Stimulated activated CD4-positive, alpha-beta T cell treated with anti-CD3 and anti-CD28 coated beads, TNF-alpha, amount 100 ng/mL, for 48 hours (primary cell): ENCODE measurements at regions not wholly inside any gene's neighbourhood (a gene's known extent, or its start where the extent isn't known, plus 50 kb on each side); places are given as distances from the start of the nearest gene placed in this dataset.
"Not testable (repeated sequence)": the region's sequence is repeated elsewhere in the genome, so short reads cannot be mapped to it uniquely, and the experiment has no call there.

ENCODE experiments used
- DNase-seq, 3 donors: peaks; one replicate each; pipeline ENCODE4 v3.0.0-alpha.2; 2020; ENCODE audit warnings: low read depth in 3 of 3

DNA sequence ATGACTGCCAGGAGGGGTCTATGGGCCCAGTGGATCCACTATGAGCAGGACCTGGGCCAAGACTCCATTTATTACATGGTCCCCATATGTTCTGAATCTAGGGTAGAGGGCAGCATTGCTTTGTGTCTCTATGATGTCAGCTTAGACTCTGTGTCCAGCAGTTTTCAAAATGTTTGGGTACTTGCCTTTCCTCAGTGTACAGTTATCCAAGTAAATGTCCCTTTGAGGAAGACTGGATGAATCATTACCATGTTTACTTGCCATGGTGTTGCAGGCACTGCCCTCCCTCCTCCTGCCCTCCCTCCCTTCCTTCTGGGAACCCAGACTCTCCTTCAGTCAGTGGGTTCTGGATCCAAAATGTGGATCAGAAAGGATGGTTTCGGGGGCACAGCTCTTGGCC, 108.6 kb downstream of the NRN1 start:
- DNase-seq, result no peak

- DNase-seq, result no peak
Measured at GRCh38 chr6:5896476-5897200, 110.1 kb downstream of the NRN1 start.

- no peak for DNase-seq
Measured at GRCh38 chr6:5894357-5894756, 112.4 kb downstream of the NRN1 start.

GRCh38 chr6:5893295-5893694, 113.4 kb downstream of the NRN1 start:
- no peak for DNase-seq

GRCh38 chr6:5892669-5893068, 114.1 kb downstream of the NRN1 start:
- DNase-seq, result no peak

DNA sequence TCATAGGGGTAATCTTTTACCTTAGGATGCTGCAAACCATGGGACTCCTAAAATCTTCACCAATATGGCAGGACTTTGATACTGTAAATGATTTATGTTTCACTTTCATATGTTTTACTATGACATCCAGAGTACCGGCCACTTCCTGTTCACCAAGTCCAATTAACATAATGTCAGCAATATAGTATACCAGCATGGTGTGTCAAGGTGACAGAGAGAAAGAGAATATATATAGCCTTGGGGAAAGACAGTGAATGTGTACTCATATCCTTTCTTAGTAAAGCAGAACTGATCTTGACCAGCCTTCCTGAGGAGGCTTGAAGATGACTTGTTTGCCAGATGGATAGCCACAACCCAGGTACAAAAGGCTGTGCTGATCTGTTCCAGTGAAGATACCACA, 127.9 kb downstream of the NRN1 start:
- no peak for DNase-seq

- DNase-seq, result no peak
Measured at GRCh38 chr6:5876076-5876475, 130.6 kb downstream of the NRN1 start.

GRCh38 chr6:5873976-5874375, 132.7 kb downstream of the NRN1 start:
- not testable (repeated sequence) for DNase-seq

- DNase-seq, result no peak
Measured at GRCh38 chr6:5871296-5871695, 135.4 kb downstream of the NRN1 start.

DNA sequence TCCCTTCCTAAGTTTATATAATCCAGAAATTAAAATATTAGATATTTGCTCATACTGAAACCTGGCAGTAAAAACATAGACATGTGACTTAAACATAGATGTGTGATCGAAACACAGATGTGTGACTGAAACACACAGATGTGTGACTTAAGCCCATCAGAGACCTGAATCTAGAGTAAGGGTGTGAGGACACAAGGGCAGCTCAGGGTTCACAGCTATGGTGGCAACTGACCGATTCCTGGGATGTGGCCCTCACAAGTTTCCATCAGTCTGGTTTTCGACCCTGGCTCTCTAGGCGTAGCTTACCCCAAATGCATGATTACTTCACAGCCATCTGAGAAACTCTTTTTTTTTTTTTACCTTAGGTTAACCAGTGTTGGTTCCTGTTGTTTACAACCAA, 137.0 kb downstream of the NRN1 start:
- no peak for DNase-seq

- DNase-seq, result no peak
Measured at GRCh38 chr6:5869261-5869660, 137.5 kb downstream of the NRN1 start.

GRCh38 chr6:5866547-5867051, 140.1 kb downstream of the NRN1 start:
- DNase-seq, result no peak

- no peak for DNase-seq
Measured at GRCh38 chr6:5865506-5866031, 141.2 kb downstream of the NRN1 start.

DNA sequence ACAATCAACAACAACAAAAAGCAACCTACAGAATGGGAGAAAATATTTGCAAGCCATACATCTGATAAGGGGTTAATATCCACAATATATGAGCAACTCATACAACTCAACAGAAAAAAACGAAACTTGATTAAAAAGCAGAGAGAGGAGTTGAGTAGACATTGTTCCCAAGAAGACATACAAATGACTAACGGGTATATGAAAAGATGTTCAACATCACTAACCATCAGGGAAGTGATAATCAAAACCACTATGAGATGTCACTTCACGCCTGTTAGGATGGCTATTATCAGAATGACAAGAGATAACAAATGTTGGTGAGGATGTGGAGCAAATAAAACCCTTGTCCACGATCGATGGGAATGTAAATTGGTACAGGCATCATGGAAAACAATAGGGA, 145.9 kb downstream of the NRN1 start:
- DNase-seq, result no peak

DNA sequence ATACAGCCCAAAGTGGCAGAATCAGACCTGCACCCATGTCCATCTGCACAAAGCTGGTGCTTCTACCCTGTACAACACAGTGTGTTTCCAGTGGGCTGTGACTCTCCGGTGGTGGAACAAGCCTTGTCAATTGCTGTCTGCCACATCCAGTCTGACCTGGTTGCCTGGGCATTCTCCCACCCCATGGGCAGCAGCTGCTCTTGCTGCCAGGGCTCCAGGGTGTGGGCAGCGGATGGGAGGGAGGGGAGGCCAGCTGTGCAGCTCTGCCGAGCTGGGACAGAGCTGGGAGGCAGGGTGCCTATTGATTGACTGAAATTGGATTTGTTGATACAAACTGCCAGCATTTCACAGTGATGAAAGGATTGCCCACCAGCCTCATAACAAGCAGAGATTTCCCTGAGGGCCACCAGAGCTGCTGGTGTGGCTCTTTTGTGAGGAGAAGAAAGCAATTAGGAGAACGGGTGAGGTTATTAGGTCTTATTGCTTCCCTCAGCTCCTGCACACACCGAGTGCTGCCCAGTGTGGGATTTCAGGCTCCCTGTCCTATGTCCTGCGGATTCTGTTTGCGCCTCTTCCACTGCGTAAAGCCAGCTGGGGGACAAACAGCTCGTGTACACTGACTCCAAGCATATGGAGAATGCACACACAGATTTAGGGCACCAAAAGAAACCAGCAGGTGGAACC, 150.8 kb downstream of the NRN1 start:
- no peak for DNase-seq

DNA sequence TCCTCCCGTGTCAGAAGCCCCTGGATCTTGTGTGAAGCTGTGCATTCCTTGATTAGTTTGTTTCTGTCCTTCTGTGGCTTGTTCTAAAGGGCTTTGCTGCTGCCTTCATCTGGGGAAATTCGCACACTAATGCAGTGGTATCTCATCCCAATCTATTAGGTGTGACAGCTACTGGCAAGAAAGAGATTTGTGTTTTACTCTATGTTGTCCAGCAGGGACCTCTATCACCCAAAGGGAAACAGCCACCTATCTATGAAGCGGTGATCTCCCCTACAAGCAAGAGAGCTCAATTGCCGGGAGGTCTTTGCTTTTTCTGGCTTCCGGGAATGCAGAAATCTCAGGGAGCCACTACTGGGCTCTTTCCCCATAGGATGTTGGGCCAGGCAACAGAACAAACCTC, 151.8 kb downstream of the NRN1 start:
- no peak for DNase-seq

GRCh38 chr6:5851261-5851757, 155.4 kb downstream of the NRN1 start:
- DNase-seq, result peak; percentile 38 to 70 (median 39)

DNA sequence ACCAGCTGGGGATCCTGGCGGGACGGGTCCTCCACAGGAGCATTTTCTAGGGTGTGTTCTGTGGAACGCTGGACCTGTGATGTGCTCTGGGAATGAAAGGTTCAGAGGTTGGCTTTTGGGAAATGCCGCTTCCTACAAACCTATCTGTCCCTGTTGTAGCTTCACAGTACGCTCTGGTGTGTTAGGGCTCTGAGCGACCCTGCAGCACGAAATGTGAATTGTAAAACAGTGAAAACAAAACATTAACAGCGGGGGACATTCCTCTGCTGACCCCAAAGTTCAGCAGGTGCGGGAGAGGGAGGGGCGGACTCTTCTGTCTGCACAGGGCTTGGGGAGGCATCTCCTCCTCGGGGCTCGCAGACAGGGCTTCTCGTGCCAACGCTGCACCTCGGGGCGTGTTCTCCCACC, 155.9 kb downstream of the NRN1 start:
- DNase-seq, result no peak

DNA sequence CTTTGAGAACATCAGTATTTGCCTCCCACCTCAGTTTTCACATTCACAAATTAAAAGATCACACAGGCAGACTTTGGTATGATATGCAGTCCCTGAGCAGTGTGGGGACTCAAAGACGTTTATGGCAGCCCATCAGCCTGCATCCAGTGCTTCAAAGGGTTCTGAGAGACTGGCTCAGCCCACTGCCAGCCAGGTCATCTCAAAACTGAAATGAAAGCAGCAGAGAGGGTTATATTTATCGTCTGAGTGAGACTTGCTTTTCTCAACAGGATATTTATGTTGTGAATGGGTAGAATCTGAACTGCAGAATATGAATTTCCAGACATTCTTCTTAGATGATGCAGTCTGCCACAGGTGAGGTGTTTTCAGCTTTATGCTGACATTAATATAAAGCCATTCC, 159.8 kb downstream of the NRN1 start:
- DNase-seq, result no peak

- no peak for DNase-seq
Measured at GRCh38 chr6:5846335-5846734, 160.4 kb downstream of the NRN1 start.

DNA sequence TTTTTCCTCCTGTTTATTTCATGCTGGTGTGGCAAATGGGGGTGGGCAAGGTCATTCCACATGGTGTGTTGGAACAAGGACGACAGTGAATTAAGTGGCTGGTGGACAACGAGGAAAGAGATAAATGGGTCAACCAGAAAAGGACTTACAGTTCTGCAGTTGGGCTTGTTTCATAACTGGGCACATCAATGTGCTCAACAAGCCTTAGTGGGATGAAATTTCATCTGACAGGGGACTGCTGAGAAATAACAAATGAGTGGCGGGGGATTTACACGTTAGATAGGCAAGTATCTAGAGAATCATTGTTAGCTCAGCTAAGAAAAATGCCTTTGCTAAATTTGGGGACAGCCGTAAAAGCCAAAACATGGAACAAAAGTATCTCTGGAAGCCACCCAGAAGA, 163.6 kb downstream of the NRN1 start:
- DNase-seq, result no peak

GRCh38 chr6:5840734-5841390, 165.9 kb downstream of the NRN1 start:
- DNase-seq, result no peak
